ENCODE measurements at regions not wholly inside any gene's neighbourhood (a gene's known extent, or its start where the extent isn't known, plus 50 kb on each side); places are given as distances from the start of the nearest gene placed in this dataset.
A peak's percentile ranks its signal among the peaks of the same experiment; 100 is the strongest.

DNA sequence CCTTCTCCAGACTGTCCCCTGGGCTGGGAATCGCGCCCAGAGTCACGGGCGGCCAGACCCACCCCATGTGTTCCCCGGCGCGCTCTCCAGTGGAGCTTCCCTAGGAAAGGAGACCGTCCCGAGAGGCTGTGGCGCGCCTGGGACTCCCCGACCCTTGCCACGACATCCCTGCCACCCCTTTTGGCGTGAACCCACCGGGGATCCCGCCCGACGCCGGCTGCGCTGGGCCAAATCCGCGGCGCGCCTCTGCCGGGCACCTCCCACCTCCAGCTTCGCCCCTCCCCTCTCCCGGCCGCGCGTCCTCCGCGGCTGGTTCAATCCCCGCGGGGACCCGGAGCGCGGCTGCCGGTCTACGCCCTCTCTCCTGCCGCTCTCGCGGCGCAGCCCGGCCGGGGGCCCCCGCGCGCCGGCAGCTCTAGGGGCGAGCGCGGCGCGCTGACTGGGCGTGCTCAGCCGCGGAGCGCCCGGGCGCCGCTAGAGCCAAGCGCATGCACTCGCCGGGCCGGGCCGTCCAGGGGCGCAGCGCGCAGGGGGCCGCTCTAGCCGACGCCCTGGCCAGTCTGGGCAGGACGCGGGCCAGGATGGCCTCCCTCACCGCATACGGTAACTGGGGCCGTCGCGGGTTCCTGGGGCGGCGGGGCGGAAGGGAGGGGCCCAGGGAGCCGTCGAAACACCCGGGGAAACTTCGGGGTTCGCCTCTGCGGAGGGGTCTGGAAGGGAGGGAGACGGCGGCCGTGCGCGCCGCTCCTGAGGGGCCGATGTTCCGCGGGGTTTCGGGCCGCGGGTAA, 77.4 kb upstream of the ANO4 start:
- TF ChIP-seq EZH2 (IDR thresholded peaks at IDR 0.05) (peak; percentile 91), EZH2phosphoT487 (IDR thresholded peaks at IDR 0.05) (peak; percentile 77)
- TF ChIP-seq, protein P1, sequence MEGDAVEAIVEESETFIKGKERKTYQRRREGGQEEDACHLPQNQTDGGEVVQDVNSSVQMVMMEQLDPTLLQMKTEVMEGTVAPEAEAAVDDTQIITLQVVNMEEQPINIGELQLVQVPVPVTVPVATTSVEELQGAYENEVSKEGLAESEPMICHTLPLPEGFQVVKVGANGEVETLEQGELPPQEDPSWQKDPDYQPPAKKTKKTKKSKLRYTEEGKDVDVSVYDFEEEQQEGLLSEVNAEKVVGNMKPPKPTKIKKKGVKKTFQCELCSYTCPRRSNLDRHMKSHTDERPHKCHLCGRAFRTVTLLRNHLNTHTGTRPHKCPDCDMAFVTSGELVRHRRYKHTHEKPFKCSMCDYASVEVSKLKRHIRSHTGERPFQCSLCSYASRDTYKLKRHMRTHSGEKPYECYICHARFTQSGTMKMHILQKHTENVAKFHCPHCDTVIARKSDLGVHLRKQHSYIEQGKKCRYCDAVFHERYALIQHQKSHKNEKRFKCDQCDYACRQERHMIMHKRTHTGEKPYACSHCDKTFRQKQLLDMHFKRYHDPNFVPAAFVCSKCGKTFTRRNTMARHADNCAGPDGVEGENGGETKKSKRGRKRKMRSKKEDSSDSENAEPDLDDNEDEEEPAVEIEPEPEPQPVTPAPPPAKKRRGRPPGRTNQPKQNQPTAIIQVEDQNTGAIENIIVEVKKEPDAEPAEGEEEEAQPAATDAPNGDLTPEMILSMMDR (IDR thresholded peaks at IDR 0.05) = no peak

All from neural progenitor cell (in vitro differentiated cells).